ENCODE measurements at regions not wholly inside any gene's neighbourhood (a gene's known extent, or its start where the extent isn't known, plus 50 kb on each side); places are given as distances from the start of the nearest gene placed in this dataset.
"Not testable (repeated sequence)": the region's sequence is repeated elsewhere in the genome, so short reads cannot be mapped to it uniquely, and the experiment has no call there.

GRCh38 chr5:90050103-90050502, 359.5 kb downstream of the CETN3 start:
- no peaks in the 10 kb centered on the region for H3K4me1 ChIP-seq (ENCODE audit: control insufficient read depth in 1 of 2, insufficient read depth in 1 of 2, low read depth in 1 of 2, low read length in 1 of 2)
- H3K9me3 ChIP-seq: no peaks in the 10 kb centered on the region
- H3K27me3 ChIP-seq: no peaks in the 10 kb centered on the region
- TF ChIP-seq CTCF (IDR thresholded peaks at IDR 0.05): no peak
- no peak overlapping the region for H3K27ac ChIP-seq
- no peak overlapping the region for H3K4me3 ChIP-seq (ENCODE audit: low read depth in 1 of 2, low read length in 1 of 2)
- no peaks in the 10 kb centered on the region for H3K36me3 ChIP-seq

- no peaks in the 10 kb centered on the region for H3K9me3 ChIP-seq
- H3K36me3 ChIP-seq: no peaks in the 10 kb centered on the region
- H3K27me3 ChIP-seq: no peaks in the 10 kb centered on the region
- H3K4me1 ChIP-seq (ENCODE audit: control insufficient read depth in 1 of 2, insufficient read depth in 1 of 2, low read depth in 1 of 2, low read length in 1 of 2): no peaks in the 10 kb centered on the region
- TF ChIP-seq CTCF (IDR thresholded peaks at IDR 0.05): no peak
- H3K27ac ChIP-seq: no peak overlapping the region
- H3K4me3 ChIP-seq (ENCODE audit: low read depth in 1 of 2, low read length in 1 of 2): no peak overlapping the region
Observed at GRCh38 chr5:90047113-90047512, 362.4 kb downstream of the CETN3 start.

- H3K4me1 ChIP-seq (ENCODE audit: control insufficient read depth in 1 of 2, insufficient read depth in 1 of 2, low read depth in 1 of 2, low read length in 1 of 2); H3K4me3 ChIP-seq (ENCODE audit: low read depth in 1 of 2, low read length in 1 of 2); H3K27me3 ChIP-seq; H3K27ac ChIP-seq; H3K36me3 ChIP-seq; H3K9me3 ChIP-seq: not testable (repeated sequence)
Observed at GRCh38 chr5:90040082-90040481, 369.5 kb downstream of the CETN3 start.

GRCh38 chr5:90037646-90038045, 371.9 kb downstream of the CETN3 start:
- Histone ChIP-seq H3K36me3 (no peaks in the 10 kb centered on the region), H3K4me1 (ENCODE audit: control insufficient read depth in 1 of 2, insufficient read depth in 1 of 2, low read depth in 1 of 2, low read length in 1 of 2) (no peaks in the 10 kb centered on the region), H3K4me3 (ENCODE audit: low read depth in 1 of 2, low read length in 1 of 2) (no peak overlapping the region), H3K27me3 (no peaks in the 10 kb centered on the region), H3K27ac (no peak overlapping the region), H3K9me3 (no peaks in the 10 kb centered on the region)
- TF ChIP-seq CTCF (IDR thresholded peaks at IDR 0.05): no peak

- Histone ChIP-seq H3K4me3 (ENCODE audit: low read depth in 1 of 2, low read length in 1 of 2) (no peak overlapping the region), H3K4me1 (ENCODE audit: control insufficient read depth in 1 of 2, insufficient read depth in 1 of 2, low read depth in 1 of 2, low read length in 1 of 2) (no peaks in the 10 kb centered on the region)
- TF ChIP-seq CTCF (IDR thresholded peaks at IDR 0.05): no peak
Observed at GRCh38 chr5:90022711-90023053, 386.9 kb downstream of the CETN3 start.

GRCh38 chr5:90022002-90022710, 387.4 kb downstream of the CETN3 start:
- Histone ChIP-seq H3K9me3 (no peaks in the 10 kb centered on the region), H3K4me1 (ENCODE audit: control insufficient read depth in 1 of 2, insufficient read depth in 1 of 2, low read depth in 1 of 2, low read length in 1 of 2) (no peaks in the 10 kb centered on the region), H3K27ac (no peak overlapping the region), H3K36me3 (no peaks in the 10 kb centered on the region), H3K27me3 (no peaks in the 10 kb centered on the region), H3K4me3 (ENCODE audit: low read depth in 1 of 2, low read length in 1 of 2) (no peak overlapping the region)
- TF ChIP-seq CTCF (IDR thresholded peaks at IDR 0.05): no peak

More at GRCh38 chr5:90022711-90023053, 386.9 kb downstream of the CETN3 start:
- H3K27me3 ChIP-seq: no peaks in the 10 kb centered on the region
- H3K36me3 ChIP-seq: no peaks in the 10 kb centered on the region
- H3K9me3 ChIP-seq: no peaks in the 10 kb centered on the region
- no peak overlapping the region for H3K27ac ChIP-seq

All from neutrophil (primary cell).